ENCODE measurements at regions not wholly inside any gene's neighbourhood (a gene's known extent, or its start where the extent isn't known, plus 50 kb on each side); places are given as distances from the start of the nearest gene placed in this dataset.
"Not testable (repeated sequence)": the region's sequence is repeated elsewhere in the genome, so short reads cannot be mapped to it uniquely, and the experiment has no call there.

DNA sequence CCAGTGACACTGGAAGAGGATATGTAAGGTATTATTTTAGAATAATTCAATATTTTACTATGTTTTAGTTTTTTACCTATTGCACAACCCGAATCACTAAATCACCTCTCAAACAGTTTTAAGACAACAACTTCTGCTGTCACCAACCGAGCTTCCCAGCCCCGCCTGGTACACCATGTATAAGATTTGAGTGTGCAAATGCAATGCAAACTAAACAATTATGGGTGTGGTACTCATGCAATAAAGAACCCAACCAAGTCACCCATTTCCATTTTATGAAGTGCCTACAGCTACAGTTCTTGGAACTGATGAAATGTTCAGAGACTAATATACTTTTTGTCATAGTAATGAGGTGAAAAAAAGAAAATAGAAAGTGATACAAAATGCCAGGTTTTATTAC, 256.2 kb downstream of the TAFA4 start:
- Mint-ChIP-seq H3K9me3 (no peaks in the 10 kb centered on the region), H3K4me3 (no peak overlapping the region), H3K27me3 (no peaks in the 10 kb centered on the region), H3K4me1 (no peaks in the 10 kb centered on the region), H3K36me3 (no peaks in the 10 kb centered on the region), H3K27ac (no peak overlapping the region)
- CTCF ChIA-PET = no interaction called here
- no peak for DNase-seq

GRCh38 chr3:68667346-68667745, 265.0 kb downstream of the TAFA4 start:
- H3K4me3 Mint-ChIP-seq = no peak overlapping the region
- no peak for DNase-seq
- no peaks in the 10 kb centered on the region for H3K36me3 Mint-ChIP-seq
- no peak overlapping the region for H3K27ac Mint-ChIP-seq
- H3K9me3 Mint-ChIP-seq = no peaks in the 10 kb centered on the region
- H3K4me1 Mint-ChIP-seq = no peaks in the 10 kb centered on the region
- CTCF ChIA-PET = no interaction called here
- H3K27me3 Mint-ChIP-seq = no peaks in the 10 kb centered on the region

- Mint-ChIP-seq H3K36me3 (no peaks in the 10 kb centered on the region), H3K9me3 (no peaks in the 10 kb centered on the region), H3K4me3 (no peak overlapping the region), H3K27ac (no peak overlapping the region), H3K27me3 (no peaks in the 10 kb centered on the region), H3K4me1 (no peaks in the 10 kb centered on the region)
- DNase-seq = no peak
- CTCF ChIA-PET = no interaction called here
These were observed 265.8 kb downstream of the TAFA4 start for GRCh38 chr3:68666429-68667136.

- no peaks in the 10 kb centered on the region for H3K36me3 Mint-ChIP-seq
- CTCF ChIA-PET = no interaction called here
- no peak overlapping the region for H3K27ac Mint-ChIP-seq
- no peaks in the 10 kb centered on the region for H3K4me1 Mint-ChIP-seq
- H3K9me3 Mint-ChIP-seq = no peaks in the 10 kb centered on the region
- no peak overlapping the region for H3K4me3 Mint-ChIP-seq
- DNase-seq = no peak
- H3K27me3 Mint-ChIP-seq = no peaks in the 10 kb centered on the region
These were observed 268.1 kb downstream of the TAFA4 start for GRCh38 chr3:68664276-68664675.

- H3K4me1 Mint-ChIP-seq = no peaks in the 10 kb centered on the region
- no peaks in the 10 kb centered on the region for H3K9me3 Mint-ChIP-seq
- DNase-seq = no peak
- no peak overlapping the region for H3K4me3 Mint-ChIP-seq
- CTCF ChIA-PET = no interaction called here
- H3K27ac Mint-ChIP-seq = no peak overlapping the region
- no peaks in the 10 kb centered on the region for H3K27me3 Mint-ChIP-seq
- no peaks in the 10 kb centered on the region for H3K36me3 Mint-ChIP-seq
These were observed 270.2 kb downstream of the TAFA4 start for GRCh38 chr3:68662176-68662575.

- H3K27me3 Mint-ChIP-seq, H3K36me3 Mint-ChIP-seq, DNase-seq: not testable (repeated sequence)
These were observed 281.7 kb downstream of the TAFA4 start for GRCh38 chr3:68650657-68651056.

DNA sequence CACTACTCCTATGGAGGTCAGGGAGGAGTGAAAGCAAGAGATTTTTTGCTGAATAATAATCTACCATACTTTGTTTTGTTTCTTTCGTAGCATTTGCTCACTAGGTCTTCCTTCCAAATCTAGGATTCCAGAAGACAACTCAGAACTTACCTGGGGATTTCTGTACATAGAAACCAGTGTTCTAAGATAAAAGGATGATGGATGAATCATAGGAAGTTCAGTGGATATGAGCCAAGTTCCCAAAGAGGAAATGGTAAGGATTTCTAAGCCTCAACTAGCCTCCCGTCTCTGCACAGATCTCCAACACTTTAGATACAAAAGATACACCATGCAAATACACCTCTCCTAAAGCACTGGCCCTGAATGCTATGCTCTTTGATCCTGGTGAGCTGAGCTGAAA, 283.9 kb downstream of the TAFA4 start:
- H3K4me1 Mint-ChIP-seq = no peaks in the 10 kb centered on the region
- H3K36me3 Mint-ChIP-seq = no peaks in the 10 kb centered on the region
- no peak overlapping the region for H3K27ac Mint-ChIP-seq
- DNase-seq = no peak
- H3K4me3 Mint-ChIP-seq = no peak overlapping the region
- no peaks in the 10 kb centered on the region for H3K27me3 Mint-ChIP-seq
- CTCF ChIA-PET = no interaction called here
- no peaks in the 10 kb centered on the region for H3K9me3 Mint-ChIP-seq

More at GRCh38 chr3:68650657-68651056, 281.7 kb downstream of the TAFA4 start:
- H3K4me3 Mint-ChIP-seq, CTCF ChIA-PET, H3K9me3 Mint-ChIP-seq, H3K4me1 Mint-ChIP-seq, H3K27ac Mint-ChIP-seq: not testable (repeated sequence)

GRCh38 chr3:68631850-68632545, 300.3 kb downstream of the TAFA4 start:
- CTCF ChIA-PET = no interaction called here
- Mint-ChIP-seq H3K4me3 (no peak overlapping the region), H3K27ac (no peak overlapping the region), H3K4me1 (no peaks in the 10 kb centered on the region), H3K27me3 (no peaks in the 10 kb centered on the region), H3K9me3 (peaks cover 4% of the 10 kb centered on the region), H3K36me3 (no peaks in the 10 kb centered on the region)
- no peak for DNase-seq

GRCh38 chr3:68620211-68620610, 312.1 kb downstream of the TAFA4 start:
- H3K27ac Mint-ChIP-seq = no peak overlapping the region
- H3K4me3 Mint-ChIP-seq = no peak overlapping the region
- CTCF ChIA-PET = no interaction called here
- no peaks in the 10 kb centered on the region for H3K4me1 Mint-ChIP-seq
- no peaks in the 10 kb centered on the region for H3K9me3 Mint-ChIP-seq
- H3K36me3 Mint-ChIP-seq = no peaks in the 10 kb centered on the region
- no peaks in the 10 kb centered on the region for H3K27me3 Mint-ChIP-seq
- DNase-seq = no peak

DNA sequence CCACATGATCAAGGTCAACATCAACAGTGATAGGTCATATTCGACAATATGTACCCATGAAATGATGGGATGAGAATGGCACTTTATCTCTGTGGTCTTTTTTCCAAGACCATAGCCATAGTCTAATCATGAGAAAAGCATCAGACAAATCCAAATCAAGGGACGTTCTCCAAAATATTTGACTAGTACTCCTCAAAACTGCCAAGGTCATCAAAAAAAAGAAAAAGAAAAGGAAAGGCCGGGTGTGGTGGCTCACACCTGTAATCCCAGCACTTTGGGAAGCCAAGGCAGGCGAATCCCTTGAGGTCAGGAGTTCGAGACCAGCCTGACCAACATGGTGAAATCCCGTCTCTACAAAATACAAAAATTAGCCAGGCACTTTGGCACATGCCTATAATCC, 318.3 kb downstream of the TAFA4 start:
- H3K9me3 Mint-ChIP-seq = peaks cover 6% of the 10 kb centered on the region

DNA sequence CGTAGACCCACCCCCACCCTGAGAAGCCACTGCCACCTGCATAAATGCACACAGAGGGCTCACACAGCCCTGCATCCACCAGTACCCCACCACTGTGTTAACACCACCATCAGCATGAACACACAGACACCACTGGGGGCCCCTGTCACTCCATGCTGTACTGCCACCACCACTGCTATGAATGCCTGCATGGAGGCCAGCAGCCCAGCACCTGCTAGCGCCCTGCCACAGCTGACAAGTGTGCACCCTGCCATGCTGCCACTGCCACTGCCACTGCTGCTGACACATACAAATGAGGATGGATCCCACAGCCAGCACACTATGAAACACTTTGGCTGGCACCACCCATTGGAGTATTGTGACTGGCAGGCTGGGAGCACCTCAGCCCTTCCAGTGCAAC, 361.0 kb downstream of the TAFA4 start:
- no peaks in the 10 kb centered on the region for H3K36me3 Mint-ChIP-seq
- H3K9me3 Mint-ChIP-seq = peaks cover 4% of the 10 kb centered on the region
- CTCF ChIA-PET = no interaction called here
- no peaks in the 10 kb centered on the region for H3K4me1 Mint-ChIP-seq
- no peak for DNase-seq
- H3K27ac Mint-ChIP-seq = no peak overlapping the region
- H3K4me3 Mint-ChIP-seq = no peak overlapping the region
- H3K27me3 Mint-ChIP-seq = peaks cover 4% of the 10 kb centered on the region

More for the DNA sequence above, 318.3 kb downstream of the TAFA4 start:
- Mint-ChIP-seq H3K4me3 (no peak overlapping the region), H3K27ac (no peak overlapping the region), H3K27me3 (no peaks in the 10 kb centered on the region), H3K4me1 (no peaks in the 10 kb centered on the region), H3K36me3 (no peaks in the 10 kb centered on the region)
- CTCF ChIA-PET = no interaction called here
- no peak for DNase-seq

- no peaks in the 10 kb centered on the region for H3K36me3 Mint-ChIP-seq
- H3K27me3 Mint-ChIP-seq = no peaks in the 10 kb centered on the region
- no peaks in the 10 kb centered on the region for H3K9me3 Mint-ChIP-seq
- CTCF ChIA-PET = no interaction called here
- no peaks in the 10 kb centered on the region for H3K4me1 Mint-ChIP-seq
- no peak overlapping the region for H3K4me3 Mint-ChIP-seq
- no peak overlapping the region for H3K27ac Mint-ChIP-seq
- DNase-seq = no peak
These were observed 371.6 kb downstream of the TAFA4 start for GRCh38 chr3:68560728-68561127.

- DNase-seq = no peak
- Mint-ChIP-seq H3K36me3 (no peaks in the 10 kb centered on the region), H3K4me3 (no peak overlapping the region), H3K27me3 (no peaks in the 10 kb centered on the region), H3K9me3 (no peaks in the 10 kb centered on the region), H3K4me1 (no peaks in the 10 kb centered on the region), H3K27ac (no peak overlapping the region)
- CTCF ChIA-PET = no interaction called here
These were observed 396.6 kb downstream of the TAFA4 start for GRCh38 chr3:68535782-68536181.

- no peak overlapping the region for H3K4me3 Mint-ChIP-seq
- no peak overlapping the region for H3K27ac Mint-ChIP-seq
- no peaks in the 10 kb centered on the region for H3K36me3 Mint-ChIP-seq
- H3K4me1 Mint-ChIP-seq = no peaks in the 10 kb centered on the region
- no peak for DNase-seq
- H3K9me3 Mint-ChIP-seq = no peaks in the 10 kb centered on the region
- CTCF ChIA-PET = no interaction called here
- H3K27me3 Mint-ChIP-seq = no peaks in the 10 kb centered on the region
These were observed 409.0 kb downstream of the TAFA4 start for GRCh38 chr3:68523330-68523729.

- no peak for DNase-seq
- CTCF ChIA-PET = no interaction called here
- Mint-ChIP-seq H3K9me3 (no peaks in the 10 kb centered on the region), H3K36me3 (no peaks in the 10 kb centered on the region), H3K27me3 (no peaks in the 10 kb centered on the region), H3K4me1 (no peaks in the 10 kb centered on the region), H3K4me3 (no peak overlapping the region), H3K27ac (no peak overlapping the region)
These were observed 417.1 kb downstream of the TAFA4 start for GRCh38 chr3:68515237-68515636.
